WERI-Rb-1 (cell line): ENCODE measurements at regions not wholly inside any gene's neighbourhood (a gene's known extent, or its start where the extent isn't known, plus 50 kb on each side); places are given as distances from the start of the nearest gene placed in this dataset.

Source experiments
- DNase-seq: peaks from one replicate; pipeline ENCODE4 v3.0.0-alpha.2; 2020
- H3K27ac ChIP-seq: fragments of 250-450 bp; sonication (Bioruptor Pico); 2 replicates; pipeline ENCODE4 v1.5.1; 2020; ENCODE audit warnings: mild to moderate bottlenecking, moderate library complexity
- H3K27me3 ChIP-seq: fragments of 250-450 bp; sonication (Bioruptor Pico); 2 replicates; pipeline ENCODE4 v1.5.1; 2021; ENCODE audit warnings: mild to moderate bottlenecking, low read depth, moderate library complexity; ENCODE audit not compliant: insufficient read depth, severe bottlenecking
- H3K36me3 ChIP-seq: fragments of 250-450 bp; sonication (Bioruptor Pico); 2 replicates; pipeline ENCODE4 v1.5.1; 2020; ENCODE audit warnings: mild to moderate bottlenecking, moderate library complexity
- H3K4me3 ChIP-seq: 2 replicates; pipeline ENCODE4 v1.5.1; 2011; ENCODE audit warnings: low read depth, mild to moderate bottlenecking, control low read depth, low read length
- H3K9me3 ChIP-seq: fragments of 250-450 bp; sonication (Bioruptor Pico); 2 replicates; pipeline ENCODE4 v1.5.1; 2021; ENCODE audit warnings: mild to moderate bottlenecking, moderate library complexity; ENCODE audit not compliant: severe bottlenecking
- TF ChIP-seq, protein P1 (sequence below): IDR thresholded peaks from 2 replicates; pipeline ENCODE4 v1.5.1; 2011; ENCODE audit warnings: low read depth, mild to moderate bottlenecking, control low read depth, inconsistent platforms, low read length

DNA sequence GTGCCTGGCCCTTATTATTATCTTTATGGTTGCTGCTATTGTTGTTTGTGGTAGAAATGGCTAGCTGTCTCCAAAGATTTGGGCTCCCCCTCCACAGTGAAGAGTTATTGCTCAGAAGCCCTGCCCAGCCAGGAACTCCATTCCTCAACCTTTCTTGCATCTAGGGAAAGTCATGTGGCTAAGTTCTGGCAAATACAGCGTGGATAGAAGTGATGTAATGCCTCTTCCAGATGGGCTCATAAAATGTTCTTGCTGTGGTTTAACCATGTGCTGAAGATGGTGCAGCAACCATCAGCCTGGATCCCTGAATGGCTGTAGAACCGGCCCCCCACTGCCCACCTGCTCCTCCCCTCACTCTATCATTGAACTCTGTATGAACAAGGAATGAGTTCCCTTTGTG, 203.5 kb upstream of the E2F8 start:
- peaks cover 34% of the 10 kb centered on the region for H3K27me3 ChIP-seq
- DNase-seq: no peak
- H3K27ac ChIP-seq: no peak overlapping the region
- H3K9me3 ChIP-seq: no peaks in the 10 kb centered on the region
- no peak overlapping the region for H3K4me3 ChIP-seq
- no peaks in the 10 kb centered on the region for H3K36me3 ChIP-seq
- TF ChIP-seq, protein P1, sequence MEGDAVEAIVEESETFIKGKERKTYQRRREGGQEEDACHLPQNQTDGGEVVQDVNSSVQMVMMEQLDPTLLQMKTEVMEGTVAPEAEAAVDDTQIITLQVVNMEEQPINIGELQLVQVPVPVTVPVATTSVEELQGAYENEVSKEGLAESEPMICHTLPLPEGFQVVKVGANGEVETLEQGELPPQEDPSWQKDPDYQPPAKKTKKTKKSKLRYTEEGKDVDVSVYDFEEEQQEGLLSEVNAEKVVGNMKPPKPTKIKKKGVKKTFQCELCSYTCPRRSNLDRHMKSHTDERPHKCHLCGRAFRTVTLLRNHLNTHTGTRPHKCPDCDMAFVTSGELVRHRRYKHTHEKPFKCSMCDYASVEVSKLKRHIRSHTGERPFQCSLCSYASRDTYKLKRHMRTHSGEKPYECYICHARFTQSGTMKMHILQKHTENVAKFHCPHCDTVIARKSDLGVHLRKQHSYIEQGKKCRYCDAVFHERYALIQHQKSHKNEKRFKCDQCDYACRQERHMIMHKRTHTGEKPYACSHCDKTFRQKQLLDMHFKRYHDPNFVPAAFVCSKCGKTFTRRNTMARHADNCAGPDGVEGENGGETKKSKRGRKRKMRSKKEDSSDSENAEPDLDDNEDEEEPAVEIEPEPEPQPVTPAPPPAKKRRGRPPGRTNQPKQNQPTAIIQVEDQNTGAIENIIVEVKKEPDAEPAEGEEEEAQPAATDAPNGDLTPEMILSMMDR: no peak

GRCh38 chr11:19442554-19442910, 201.8 kb upstream of the E2F8 start:
- no peak for DNase-seq
- Histone ChIP-seq H3K9me3 (no peaks in the 10 kb centered on the region), H3K27ac (no peak overlapping the region), H3K27me3 (peaks cover 43% of the 10 kb centered on the region), H3K4me3 (no peak overlapping the region), H3K36me3 (no peaks in the 10 kb centered on the region)
- TF ChIP-seq, protein P1: no peak

DNA sequence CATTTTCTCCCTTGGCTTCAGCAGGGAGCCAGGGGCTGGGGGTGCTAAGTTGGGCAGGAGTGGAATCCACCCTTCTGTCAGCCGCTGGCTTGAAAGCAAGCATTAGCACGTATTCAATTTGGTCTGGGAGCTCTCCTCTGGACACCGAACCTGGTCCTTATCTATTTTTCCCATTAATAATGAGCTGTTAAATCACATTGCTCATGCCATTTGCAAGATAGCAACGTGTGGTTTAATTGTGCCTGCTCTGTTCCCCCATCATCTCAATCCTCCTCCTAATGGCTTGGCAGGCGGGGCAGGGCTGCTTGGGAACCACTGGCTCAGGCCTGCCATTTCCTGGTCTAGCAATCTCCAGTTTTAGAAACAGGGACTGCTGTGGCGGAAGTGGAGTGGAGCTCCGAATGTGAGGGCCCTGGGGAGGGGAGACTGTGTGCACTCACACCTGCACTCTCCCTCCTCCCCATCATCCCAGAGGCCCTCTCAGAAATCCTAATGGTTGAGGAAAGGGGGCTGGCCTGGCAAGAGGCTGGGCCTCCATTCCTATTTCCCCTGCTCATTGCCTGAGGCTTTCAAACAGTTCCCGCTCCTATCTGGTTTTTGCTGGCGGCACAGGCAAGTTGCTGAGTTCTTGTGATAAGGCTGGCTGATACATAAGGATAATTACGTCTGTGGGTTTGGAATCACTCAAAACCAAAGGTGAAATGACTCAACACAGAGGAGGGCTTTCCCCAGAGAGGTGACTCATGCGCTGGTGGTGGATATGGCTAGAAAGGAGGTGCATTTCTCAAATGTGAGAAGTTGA, 201.2 kb upstream of the E2F8 start:
- H3K36me3 ChIP-seq: no peaks in the 10 kb centered on the region
- TF ChIP-seq, protein P1: no peak
- no peak for DNase-seq
- no peak overlapping the region for H3K27ac ChIP-seq
- H3K27me3 ChIP-seq: peaks cover 41% of the 10 kb centered on the region
- no peaks in the 10 kb centered on the region for H3K9me3 ChIP-seq
- no peak overlapping the region for H3K4me3 ChIP-seq

GRCh38 chr11:19441288-19441687, 200.5 kb upstream of the E2F8 start:
- peaks cover 41% of the 10 kb centered on the region for H3K27me3 ChIP-seq
- no peak for DNase-seq
- H3K4me3 ChIP-seq: no peak overlapping the region
- H3K9me3 ChIP-seq: no peaks in the 10 kb centered on the region
- H3K27ac ChIP-seq: no peak overlapping the region
- TF ChIP-seq, protein P1: no peak
- no peaks in the 10 kb centered on the region for H3K36me3 ChIP-seq

DNA sequence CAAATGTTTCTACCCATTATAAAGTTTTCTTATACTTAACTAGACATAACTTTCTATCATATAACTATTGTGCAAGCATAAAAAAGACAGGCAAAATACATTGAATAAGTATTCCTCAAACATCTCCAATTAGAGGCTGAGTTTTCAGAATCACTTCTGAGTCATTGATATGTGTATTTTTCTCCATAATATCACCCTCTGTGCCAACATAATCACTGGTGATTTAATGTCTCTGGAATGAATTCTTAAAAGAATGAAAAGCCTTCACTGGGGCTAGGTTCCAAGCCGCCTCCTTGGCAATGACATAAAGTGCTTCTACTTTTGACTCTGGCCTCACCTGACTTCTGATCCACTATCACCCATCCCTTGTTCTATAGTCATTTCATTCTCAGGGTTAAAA, 197.0 kb upstream of the E2F8 start:
- DNase-seq: no peak
- Histone ChIP-seq H3K4me3 (no peak overlapping the region), H3K27me3 (peaks cover 50% of the 10 kb centered on the region), H3K27ac (no peak overlapping the region), H3K36me3 (no peaks in the 10 kb centered on the region), H3K9me3 (no peaks in the 10 kb centered on the region)
- TF ChIP-seq, protein P1: no peak

DNA sequence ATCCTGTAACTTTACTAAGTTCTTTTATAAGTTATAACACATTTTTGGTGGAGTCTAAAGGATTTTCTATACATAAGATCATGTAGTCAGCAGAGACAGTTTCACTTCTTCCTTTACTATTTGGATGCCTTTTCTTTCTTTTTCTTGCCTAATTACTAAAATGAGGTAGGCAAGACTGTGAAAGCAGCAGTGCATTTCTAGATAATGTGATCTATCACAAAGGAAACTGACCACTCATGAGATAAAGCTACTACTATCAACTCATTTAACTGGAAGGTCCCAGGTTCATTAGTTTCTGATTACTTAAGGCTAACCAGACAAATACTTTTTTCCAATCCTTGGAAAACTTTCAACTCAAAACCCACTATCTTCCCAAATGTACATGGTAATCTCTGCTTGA, 196.2 kb upstream of the E2F8 start:
- Histone ChIP-seq H3K27me3 (peaks cover 58% of the 10 kb centered on the region), H3K9me3 (no peaks in the 10 kb centered on the region), H3K36me3 (no peaks in the 10 kb centered on the region), H3K27ac (no peak overlapping the region), H3K4me3 (no peak overlapping the region)
- TF ChIP-seq, protein P1: no peak
- DNase-seq: no peak
